Karpas-422 (cell line): ENCODE measurements at regions not wholly inside any gene's neighbourhood (a gene's known extent, or its start where the extent isn't known, plus 50 kb on each side); places are given as distances from the start of the nearest gene placed in this dataset.
A peak's percentile ranks its signal among the peaks of the same experiment; 100 is the strongest.

ENCODE experiments used
- DNase-seq: peaks from one replicate; pipeline ENCODE4 v3.0.0-alpha.2; 2015
- H2AFZ ChIP-seq: fragments of 200-600 bp; sonication (generic); 2 replicates; pipeline ENCODE4 v1.6.1; 2014; ENCODE audit warnings: antibody characterized with exemption, low read length, mixed read lengths
- H3K27ac ChIP-seq: fragments of 200-600 bp; sonication (generic); 2 replicates; pipeline ENCODE4 v1.5.1; 2014; ENCODE audit warnings: mild to moderate bottlenecking, low read length, moderate library complexity
- H3K27me3 ChIP-seq: fragments of 200-600 bp; sonication (generic); 2 replicates; pipeline ENCODE4 v1.6.1; 2014; ENCODE audit warnings: low read length, mixed read lengths
- H3K36me3 ChIP-seq: fragments of 200-600 bp; sonication (generic); 2 replicates; pipeline ENCODE4 v1.6.1; 2014; ENCODE audit warnings: low read length, mixed read lengths; ENCODE audit not compliant: insufficient read depth
- H3K4me1 ChIP-seq: fragments of 200-600 bp; sonication (generic); 2 replicates; pipeline ENCODE4 v1.6.1; 2014; ENCODE audit warnings: mild to moderate bottlenecking, low read length, mixed read lengths
- H3K4me2 ChIP-seq: fragments of 200-600 bp; sonication (generic); 2 replicates; pipeline ENCODE4 v1.6.1; 2014; ENCODE audit warnings: low read length, low read depth, mild to moderate bottlenecking; ENCODE audit not compliant: poor library complexity, severe bottlenecking
- H3K4me3 ChIP-seq: fragments of 200-600 bp; sonication (generic); 2 replicates; pipeline ENCODE4 v1.5.1; 2014; ENCODE audit warnings: mild to moderate bottlenecking, antibody characterized with exemption, low read length, mixed read lengths
- H3K79me2 ChIP-seq: fragments of 200-600 bp; sonication (generic); 2 replicates; pipeline ENCODE4 v1.6.1; 2014; ENCODE audit warnings: mild to moderate bottlenecking, low read length, mixed read lengths
- H3K9ac ChIP-seq: fragments of 200-600 bp; sonication (generic); 2 replicates; pipeline ENCODE4 v1.6.0; 2014; ENCODE audit warnings: low read length
- H3K9me2 ChIP-seq: fragments of 200-600 bp; sonication (generic), shearing (Covaris generic); replicated peaks from 2 replicates; pipeline ENCODE4 v1.6.0; 2014; ENCODE audit warnings: mild to moderate bottlenecking, low read length, moderate library complexity; ENCODE audit not compliant: insufficient read depth
- H3K9me3 ChIP-seq: fragments of 300-700, 200-600 bp; sonication (generic); 2 replicates; pipeline ENCODE4 v1.6.1; 2014; ENCODE audit warnings: low read length, mixed read lengths
- H4K20me1 ChIP-seq: fragments of 200-600 bp; sonication (generic); 2 replicates; pipeline ENCODE4 v1.6.1; 2014; ENCODE audit warnings: mild to moderate bottlenecking, antibody characterized with exemption, low read length, low read depth; ENCODE audit not compliant: insufficient read depth

GRCh38 chr11:76721755-76722677 lies 51.5 kb upstream of the LRRC32 start:
- Histone ChIP-seq H3K27me3 (no peaks in the 10 kb centered on the region), H3K9me2 (no peaks in the 10 kb centered on the region), H3K9ac (no peak overlapping the region), H3K27ac (no peak overlapping the region), H2AFZ (no peak overlapping the region), H3K4me2 (no peak overlapping the region), H3K79me2 (no peaks in the 10 kb centered on the region), H3K36me3 (no peaks in the 10 kb centered on the region), H3K4me3 (no peak overlapping the region), H3K4me1 (no peaks in the 10 kb centered on the region), H3K9me3 (no peaks in the 10 kb centered on the region), H4K20me1 (no peaks in the 10 kb centered on the region)
- peak; percentile 91 for DNase-seq

GRCh38 chr11:76723142-76723541 lies 52.6 kb upstream of the LRRC32 start:
- no peaks in the 10 kb centered on the region for H3K36me3 ChIP-seq
- H4K20me1 ChIP-seq: no peaks in the 10 kb centered on the region
- no peak overlapping the region for H3K9ac ChIP-seq
- H3K4me3 ChIP-seq: no peak overlapping the region
- H3K27ac ChIP-seq: no peak overlapping the region
- no peaks in the 10 kb centered on the region for H3K27me3 ChIP-seq
- H3K9me3 ChIP-seq: no peaks in the 10 kb centered on the region
- no peaks in the 10 kb centered on the region for H3K9me2 ChIP-seq
- H3K4me2 ChIP-seq: no peak overlapping the region
- H3K4me1 ChIP-seq: no peaks in the 10 kb centered on the region
- H3K79me2 ChIP-seq: no peaks in the 10 kb centered on the region
- DNase-seq: no peak
- H2AFZ ChIP-seq: no peak overlapping the region

GRCh38 chr11:76723548-76723947 lies 53.0 kb upstream of the LRRC32 start:
- H3K27me3 ChIP-seq: no peaks in the 10 kb centered on the region
- no peaks in the 10 kb centered on the region for H3K79me2 ChIP-seq
- H4K20me1 ChIP-seq: no peaks in the 10 kb centered on the region
- no peak overlapping the region for H3K4me2 ChIP-seq
- no peak overlapping the region for H3K4me3 ChIP-seq
- DNase-seq: no peak
- no peaks in the 10 kb centered on the region for H3K36me3 ChIP-seq
- H3K4me1 ChIP-seq: no peaks in the 10 kb centered on the region
- no peaks in the 10 kb centered on the region for H3K9me3 ChIP-seq
- no peak overlapping the region for H2AFZ ChIP-seq
- H3K27ac ChIP-seq: no peak overlapping the region
- H3K9ac ChIP-seq: no peak overlapping the region
- no peaks in the 10 kb centered on the region for H3K9me2 ChIP-seq

- H2AFZ ChIP-seq: no peak overlapping the region
- no peaks in the 10 kb centered on the region for H3K36me3 ChIP-seq
- H3K27ac ChIP-seq: no peak overlapping the region
- H3K9me3 ChIP-seq: no peaks in the 10 kb centered on the region
- H3K79me2 ChIP-seq: no peaks in the 10 kb centered on the region
- no peaks in the 10 kb centered on the region for H3K4me1 ChIP-seq
- H3K9ac ChIP-seq: no peak overlapping the region
- H3K27me3 ChIP-seq: no peaks in the 10 kb centered on the region
- no peaks in the 10 kb centered on the region for H4K20me1 ChIP-seq
- no peak overlapping the region for H3K4me2 ChIP-seq
- no peak for DNase-seq
- no peak overlapping the region for H3K4me3 ChIP-seq
- no peaks in the 10 kb centered on the region for H3K9me2 ChIP-seq
Measured at GRCh38 chr11:76724171-76724768, 53.7 kb upstream of the LRRC32 start.

GRCh38 chr11:76728227-76728626 lies 54.9 kb upstream of the TSKU start:
- H3K36me3 ChIP-seq: no peaks in the 10 kb centered on the region
- no peak overlapping the region for H3K4me2 ChIP-seq
- H3K27ac ChIP-seq: no peak overlapping the region
- H3K4me3 ChIP-seq: no peak overlapping the region
- H3K9ac ChIP-seq: no peak overlapping the region
- no peaks in the 10 kb centered on the region for H3K4me1 ChIP-seq
- H3K9me2 ChIP-seq: no peaks in the 10 kb centered on the region
- no peaks in the 10 kb centered on the region for H3K27me3 ChIP-seq
- no peak for DNase-seq
- no peaks in the 10 kb centered on the region for H3K9me3 ChIP-seq
- no peaks in the 10 kb centered on the region for H4K20me1 ChIP-seq
- H2AFZ ChIP-seq: no peak overlapping the region
- H3K79me2 ChIP-seq: no peaks in the 10 kb centered on the region

GRCh38 chr11:76728778-76729177 lies 54.4 kb upstream of the TSKU start:
- no peak overlapping the region for H3K27ac ChIP-seq
- no peaks in the 10 kb centered on the region for H4K20me1 ChIP-seq
- DNase-seq: no peak
- no peaks in the 10 kb centered on the region for H3K9me2 ChIP-seq
- H3K9ac ChIP-seq: no peak overlapping the region
- H3K4me1 ChIP-seq: no peaks in the 10 kb centered on the region
- H3K9me3 ChIP-seq: no peaks in the 10 kb centered on the region
- no peaks in the 10 kb centered on the region for H3K36me3 ChIP-seq
- no peaks in the 10 kb centered on the region for H3K27me3 ChIP-seq
- no peak overlapping the region for H3K4me2 ChIP-seq
- H3K4me3 ChIP-seq: no peak overlapping the region
- no peak overlapping the region for H2AFZ ChIP-seq
- no peaks in the 10 kb centered on the region for H3K79me2 ChIP-seq

- no peak overlapping the region for H3K27ac ChIP-seq
Measured at GRCh38 chr11:76729214-76729613, 53.9 kb upstream of the TSKU start.

GRCh38 chr11:76730887-76731565 lies 52.1 kb upstream of the TSKU start:
- Histone ChIP-seq H3K4me1 (no peaks in the 10 kb centered on the region), H3K27ac (no peak overlapping the region), H3K4me2 (no peak overlapping the region), H3K79me2 (no peaks in the 10 kb centered on the region), H4K20me1 (no peaks in the 10 kb centered on the region), H3K4me3 (no peak overlapping the region), H3K9me2 (no peaks in the 10 kb centered on the region), H3K36me3 (no peaks in the 10 kb centered on the region), H3K9me3 (no peaks in the 10 kb centered on the region), H2AFZ (no peak overlapping the region), H3K27me3 (no peaks in the 10 kb centered on the region), H3K9ac (no peak overlapping the region)
- no peak for DNase-seq

More at GRCh38 chr11:76729214-76729613, 53.9 kb upstream of the TSKU start:
- Histone ChIP-seq H3K9me3 (no peaks in the 10 kb centered on the region), H3K4me2 (no peak overlapping the region), H3K36me3 (no peaks in the 10 kb centered on the region), H3K79me2 (no peaks in the 10 kb centered on the region), H4K20me1 (no peaks in the 10 kb centered on the region), H3K9me2 (no peaks in the 10 kb centered on the region), H3K27me3 (no peaks in the 10 kb centered on the region), H3K4me3 (no peak overlapping the region), H3K9ac (no peak overlapping the region), H2AFZ (no peak overlapping the region), H3K4me1 (no peaks in the 10 kb centered on the region)
- DNase-seq: no peak
